WTC11 (cell line): ENCODE measurements at regions not wholly inside any gene's neighbourhood (a gene's known extent, or its start where the extent isn't known, plus 50 kb on each side); places are given as distances from the start of the nearest gene placed in this dataset.
"Not testable (repeated sequence)": the region's sequence is repeated elsewhere in the genome, so short reads cannot be mapped to it uniquely, and the experiment has no call there.

ENCODE experiments used
- ATF1 ChIP-seq: sonication (generic); formaldehyde crosslinking; IDR thresholded peaks from 2 replicates; pipeline ENCODE4 v1.8.1; 2023; ENCODE audit warnings: mild to moderate bottlenecking, moderate library complexity, missing genetic modification reagents
- MLX ChIP-seq: sonication (generic); formaldehyde crosslinking; IDR thresholded peaks from 2 replicates; pipeline ENCODE4 v1.8.1; 2023; ENCODE audit warnings: mild to moderate bottlenecking, missing genetic modification reagents, moderate library complexity
- SOX15 ChIP-seq: fragments of 250-450 bp; sonication (Bioruptor Pico); IDR thresholded peaks from 2 replicates; pipeline ENCODE4 v1.9.0; 2021; ENCODE audit warnings: mild to moderate bottlenecking
- SP1 ChIP-seq: sonication (generic); formaldehyde crosslinking; conservative IDR thresholded peaks from 2 replicates; pipeline ENCODE4 v1.8.1; 2022; ENCODE audit warnings: missing genetic modification reagents
- TCF7 ChIP-seq: sonication (generic); formaldehyde crosslinking; IDR thresholded peaks from 2 replicates; pipeline ENCODE4 v1.8.0; 2022; ENCODE audit warnings: mild to moderate bottlenecking, low read depth, missing genetic modification reagents, moderate library complexity
- ZBTB21 ChIP-seq: sonication (generic); formaldehyde crosslinking; IDR thresholded peaks from 2 replicates; pipeline ENCODE4 v1.8.1; 2023; ENCODE audit warnings: mild to moderate bottlenecking, missing genetic modification reagents, borderline replicate concordance
- TF ChIP-seq, protein P1 (sequence below): fragments of 200-600 bp; IDR thresholded peaks from 2 replicates; pipeline ENCODE4 v1.8.0; 2022; ENCODE audit warnings: antibody characterized with exemption
- TF ChIP-seq, protein P2 (sequence below): sonication (generic); formaldehyde crosslinking; IDR thresholded peaks from 2 replicates; pipeline ENCODE4 v1.8.0; 2022; ENCODE audit warnings: mild to moderate bottlenecking, missing genetic modification reagents

GRCh38 chr5:154651795-154652194 lies 103.4 kb upstream of the LARP1 start:
- TF ChIP-seq, protein P1, sequence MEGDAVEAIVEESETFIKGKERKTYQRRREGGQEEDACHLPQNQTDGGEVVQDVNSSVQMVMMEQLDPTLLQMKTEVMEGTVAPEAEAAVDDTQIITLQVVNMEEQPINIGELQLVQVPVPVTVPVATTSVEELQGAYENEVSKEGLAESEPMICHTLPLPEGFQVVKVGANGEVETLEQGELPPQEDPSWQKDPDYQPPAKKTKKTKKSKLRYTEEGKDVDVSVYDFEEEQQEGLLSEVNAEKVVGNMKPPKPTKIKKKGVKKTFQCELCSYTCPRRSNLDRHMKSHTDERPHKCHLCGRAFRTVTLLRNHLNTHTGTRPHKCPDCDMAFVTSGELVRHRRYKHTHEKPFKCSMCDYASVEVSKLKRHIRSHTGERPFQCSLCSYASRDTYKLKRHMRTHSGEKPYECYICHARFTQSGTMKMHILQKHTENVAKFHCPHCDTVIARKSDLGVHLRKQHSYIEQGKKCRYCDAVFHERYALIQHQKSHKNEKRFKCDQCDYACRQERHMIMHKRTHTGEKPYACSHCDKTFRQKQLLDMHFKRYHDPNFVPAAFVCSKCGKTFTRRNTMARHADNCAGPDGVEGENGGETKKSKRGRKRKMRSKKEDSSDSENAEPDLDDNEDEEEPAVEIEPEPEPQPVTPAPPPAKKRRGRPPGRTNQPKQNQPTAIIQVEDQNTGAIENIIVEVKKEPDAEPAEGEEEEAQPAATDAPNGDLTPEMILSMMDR: not testable (repeated sequence)
- TF ChIP-seq TCF7, MLX, ZBTB21, SP1, SOX15, ATF1 (CRISPR knock-in tag): not testable (repeated sequence)
- TF ChIP-seq, protein P2, sequence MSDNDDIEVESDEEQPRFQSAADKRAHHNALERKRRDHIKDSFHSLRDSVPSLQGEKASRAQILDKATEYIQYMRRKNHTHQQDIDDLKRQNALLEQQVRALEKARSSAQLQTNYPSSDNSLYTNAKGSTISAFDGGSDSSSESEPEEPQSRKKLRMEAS (CRISPR knock-in tag): not testable (repeated sequence)
